Rectal smooth muscle tissue (tissue), 1 donor: ENCODE measurements at regions not wholly inside any gene's neighbourhood (a gene's known extent, or its start where the extent isn't known, plus 50 kb on each side); places are given as distances from the start of the nearest gene placed in this dataset.

Experiments
- H3K27ac ChIP-seq: one replicate; pipeline ENCODE4 v1.7.0; 2013; ENCODE audit warnings: low read depth, low read length, inconsistent platforms
- H3K27me3 ChIP-seq: one replicate; pipeline ENCODE4 v1.7.0; 2013; ENCODE audit warnings: low read length; ENCODE audit not compliant: control insufficient read depth, insufficient read depth
- H3K36me3 ChIP-seq: one replicate; pipeline ENCODE4 v1.7.0; 2013; ENCODE audit warnings: low read length; ENCODE audit not compliant: control insufficient read depth, insufficient read depth
- H3K4me1 ChIP-seq: one replicate; pipeline ENCODE4 v1.7.0; 2013; ENCODE audit warnings: low read length; ENCODE audit not compliant: control insufficient read depth, insufficient read depth
- H3K4me3 ChIP-seq: one replicate; pipeline ENCODE4 v1.7.0; 2013; ENCODE audit warnings: low read length
- H3K9ac ChIP-seq: one replicate; pipeline ENCODE4 v1.7.0; 2013; ENCODE audit warnings: low read length

- Histone ChIP-seq H3K27me3 (no peaks in the 10 kb centered on the region), H3K4me3 (no peak overlapping the region), H3K36me3 (no peaks in the 10 kb centered on the region), H3K9ac (no peak overlapping the region), H3K27ac (no peak overlapping the region), H3K4me1 (no peaks in the 10 kb centered on the region)
Measured at GRCh38 chr1:81230983-81231728, 569.6 kb upstream of the ADGRL2 start.

- Histone ChIP-seq H3K27me3 (no peaks in the 10 kb centered on the region), H3K36me3 (no peaks in the 10 kb centered on the region), H3K4me1 (no peaks in the 10 kb centered on the region), H3K9ac (no peak overlapping the region), H3K27ac (no peak overlapping the region), H3K4me3 (no peak overlapping the region)
Measured at GRCh38 chr1:81228926-81229325, 571.8 kb upstream of the ADGRL2 start.

- no peaks in the 10 kb centered on the region for H3K36me3 ChIP-seq
- no peaks in the 10 kb centered on the region for H3K4me1 ChIP-seq
- no peak overlapping the region for H3K4me3 ChIP-seq
- H3K9ac ChIP-seq = no peak overlapping the region
- no peaks in the 10 kb centered on the region for H3K27me3 ChIP-seq
- no peak overlapping the region for H3K27ac ChIP-seq
Measured at GRCh38 chr1:81226603-81226928, 574.2 kb upstream of the ADGRL2 start.

- H3K9ac ChIP-seq = no peak overlapping the region
- H3K4me1 ChIP-seq = no peaks in the 10 kb centered on the region
- H3K27me3 ChIP-seq = no peaks in the 10 kb centered on the region
- H3K4me3 ChIP-seq = no peak overlapping the region
- no peaks in the 10 kb centered on the region for H3K36me3 ChIP-seq
- H3K27ac ChIP-seq = no peak overlapping the region
Measured at GRCh38 chr1:81225789-81226602, 574.7 kb upstream of the ADGRL2 start.

GRCh38 chr1:81224222-81224621 is 576.5 kb upstream of the ADGRL2 start:
- Histone ChIP-seq H3K4me3 (no peak overlapping the region), H3K27ac (no peak overlapping the region), H3K4me1 (no peaks in the 10 kb centered on the region), H3K9ac (no peak overlapping the region), H3K36me3 (no peaks in the 10 kb centered on the region), H3K27me3 (no peaks in the 10 kb centered on the region)

- no peak overlapping the region for H3K9ac ChIP-seq
- H3K36me3 ChIP-seq = no peaks in the 10 kb centered on the region
- H3K4me1 ChIP-seq = no peaks in the 10 kb centered on the region
- H3K4me3 ChIP-seq = no peak overlapping the region
- no peak overlapping the region for H3K27ac ChIP-seq
- H3K27me3 ChIP-seq = no peaks in the 10 kb centered on the region
Measured at GRCh38 chr1:81221564-81221963, 579.2 kb upstream of the ADGRL2 start.

- H3K4me1 ChIP-seq = no peaks in the 10 kb centered on the region
- no peak overlapping the region for H3K4me3 ChIP-seq
- H3K36me3 ChIP-seq = no peaks in the 10 kb centered on the region
- H3K27ac ChIP-seq = no peak overlapping the region
- H3K9ac ChIP-seq = no peak overlapping the region
- no peaks in the 10 kb centered on the region for H3K27me3 ChIP-seq
Measured at GRCh38 chr1:81220614-81221071, 580.1 kb upstream of the ADGRL2 start.

- H3K9ac ChIP-seq = no peak overlapping the region
- H3K4me1 ChIP-seq = no peaks in the 10 kb centered on the region
- no peaks in the 10 kb centered on the region for H3K27me3 ChIP-seq
- no peaks in the 10 kb centered on the region for H3K36me3 ChIP-seq
- no peak overlapping the region for H3K4me3 ChIP-seq
- no peak overlapping the region for H3K27ac ChIP-seq
Measured at GRCh38 chr1:81217058-81217457, 583.7 kb upstream of the ADGRL2 start.

GRCh38 chr1:81213279-81213678 is 587.5 kb upstream of the ADGRL2 start:
- Histone ChIP-seq H3K27ac (no peak overlapping the region), H3K27me3 (no peaks in the 10 kb centered on the region), H3K36me3 (no peaks in the 10 kb centered on the region), H3K4me1 (no peaks in the 10 kb centered on the region), H3K4me3 (no peak overlapping the region), H3K9ac (no peak overlapping the region)

GRCh38 chr1:81209461-81209860 is 591.3 kb upstream of the ADGRL2 start:
- Histone ChIP-seq H3K4me3 (no peak overlapping the region), H3K9ac (no peak overlapping the region), H3K27me3 (no peaks in the 10 kb centered on the region), H3K4me1 (no peaks in the 10 kb centered on the region), H3K36me3 (no peaks in the 10 kb centered on the region), H3K27ac (no peak overlapping the region)

- Histone ChIP-seq H3K27ac (no peak overlapping the region), H3K4me1 (no peaks in the 10 kb centered on the region), H3K36me3 (no peaks in the 10 kb centered on the region), H3K4me3 (no peak overlapping the region), H3K9ac (no peak overlapping the region), H3K27me3 (no peaks in the 10 kb centered on the region)
Measured at GRCh38 chr1:81208441-81208840, 592.3 kb upstream of the ADGRL2 start.

GRCh38 chr1:81205956-81206355 is 594.8 kb upstream of the ADGRL2 start:
- H3K9ac ChIP-seq = no peak overlapping the region
- no peak overlapping the region for H3K4me3 ChIP-seq
- no peak overlapping the region for H3K27ac ChIP-seq
- H3K36me3 ChIP-seq = no peaks in the 10 kb centered on the region
- H3K27me3 ChIP-seq = no peaks in the 10 kb centered on the region
- no peaks in the 10 kb centered on the region for H3K4me1 ChIP-seq

GRCh38 chr1:81201779-81202178 is 599.0 kb upstream of the ADGRL2 start:
- Histone ChIP-seq H3K27ac (no peak overlapping the region), H3K27me3 (no peaks in the 10 kb centered on the region), H3K9ac (no peak overlapping the region), H3K4me3 (no peak overlapping the region), H3K4me1 (no peaks in the 10 kb centered on the region), H3K36me3 (no peaks in the 10 kb centered on the region)
